ENCODE measurements at regions not wholly inside any gene's neighbourhood (a gene's known extent, or its start where the extent isn't known, plus 50 kb on each side); places are given as distances from the start of the nearest gene placed in this dataset.

DNA sequence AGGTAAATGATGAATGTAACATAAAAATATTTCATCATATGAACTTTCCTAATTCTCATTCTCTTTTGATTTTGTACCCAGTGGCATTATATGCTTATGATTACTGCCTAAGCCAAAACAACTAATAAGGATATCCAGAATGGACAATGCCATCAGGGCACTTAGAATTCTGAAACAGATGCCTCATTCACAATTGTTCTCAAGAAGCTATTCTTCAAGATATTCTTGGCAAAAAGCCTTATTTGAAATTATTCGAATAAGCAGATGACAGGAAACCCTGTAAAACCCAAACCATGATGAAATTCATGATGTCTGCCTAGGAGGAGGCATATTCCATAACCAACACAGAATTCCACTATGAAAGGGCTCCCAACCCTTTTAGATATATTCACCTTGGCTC, 353.2 kb upstream of the TRIB2 start:
- TF ChIP-seq, protein P1, sequence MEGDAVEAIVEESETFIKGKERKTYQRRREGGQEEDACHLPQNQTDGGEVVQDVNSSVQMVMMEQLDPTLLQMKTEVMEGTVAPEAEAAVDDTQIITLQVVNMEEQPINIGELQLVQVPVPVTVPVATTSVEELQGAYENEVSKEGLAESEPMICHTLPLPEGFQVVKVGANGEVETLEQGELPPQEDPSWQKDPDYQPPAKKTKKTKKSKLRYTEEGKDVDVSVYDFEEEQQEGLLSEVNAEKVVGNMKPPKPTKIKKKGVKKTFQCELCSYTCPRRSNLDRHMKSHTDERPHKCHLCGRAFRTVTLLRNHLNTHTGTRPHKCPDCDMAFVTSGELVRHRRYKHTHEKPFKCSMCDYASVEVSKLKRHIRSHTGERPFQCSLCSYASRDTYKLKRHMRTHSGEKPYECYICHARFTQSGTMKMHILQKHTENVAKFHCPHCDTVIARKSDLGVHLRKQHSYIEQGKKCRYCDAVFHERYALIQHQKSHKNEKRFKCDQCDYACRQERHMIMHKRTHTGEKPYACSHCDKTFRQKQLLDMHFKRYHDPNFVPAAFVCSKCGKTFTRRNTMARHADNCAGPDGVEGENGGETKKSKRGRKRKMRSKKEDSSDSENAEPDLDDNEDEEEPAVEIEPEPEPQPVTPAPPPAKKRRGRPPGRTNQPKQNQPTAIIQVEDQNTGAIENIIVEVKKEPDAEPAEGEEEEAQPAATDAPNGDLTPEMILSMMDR (IDR thresholded peaks at IDR 0.05) = no peak
- no peak for TF ChIP-seq POLR2A (IDR thresholded peaks at IDR 0.05)
